ENCODE measurements at regions not wholly inside any gene's neighbourhood (a gene's known extent, or its start where the extent isn't known, plus 50 kb on each side); places are given as distances from the start of the nearest gene placed in this dataset.
"Not testable (repeated sequence)": the region's sequence is repeated elsewhere in the genome, so short reads cannot be mapped to it uniquely, and the experiment has no call there.

DNA sequence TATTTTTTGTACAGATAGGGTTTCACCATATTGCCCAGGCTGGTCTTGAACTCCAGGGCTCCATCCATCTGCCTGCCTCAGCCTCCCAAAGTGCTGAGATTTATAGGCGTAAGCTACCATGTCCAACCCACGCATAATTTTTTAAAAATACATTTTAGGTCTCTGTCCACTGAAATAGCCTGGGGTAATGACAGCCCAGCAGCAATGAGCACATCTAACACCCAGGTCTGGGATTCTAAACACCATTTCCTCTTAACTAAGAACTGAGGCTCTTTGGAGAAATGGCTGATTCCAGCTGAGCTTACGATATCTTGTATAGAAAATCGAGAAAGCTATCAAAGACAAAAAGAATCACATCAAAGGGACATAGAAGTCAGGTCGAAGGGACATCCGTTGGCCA, 245.3 kb downstream of the PARN start:
- no peak for FAIRE-seq
- Histone ChIP-seq H3K9ac (ENCODE audit: low read length in 3 of 3) (no peak overlapping the region), H3K9me3 (ENCODE audit: control insufficient read depth in 2 of 3, insufficient read depth in 1 of 3, low read length in 3 of 3) (no peaks in the 10 kb centered on the region), H3K4me1 (ENCODE audit: control insufficient read depth in 2 of 3, insufficient read depth in 2 of 3, low read depth in 1 of 3, low read length in 3 of 3) (no peaks in the 10 kb centered on the region), H3K36me3 (ENCODE audit: control insufficient read depth in 2 of 3, insufficient read depth in 3 of 3, low read length in 3 of 3) (no peaks in the 10 kb centered on the region), H3K27ac (ENCODE audit: low read depth in 2 of 2, low read length in 2 of 2) (no peak overlapping the region), H3K27me3 (ENCODE audit: control insufficient read depth, insufficient read depth, low read length) (no peaks in the 10 kb centered on the region), H3K4me3 (ENCODE audit: low read length in 3 of 3) (no peak overlapping the region)
- no peak for DNase-seq
- TF ChIP-seq, protein P1, sequence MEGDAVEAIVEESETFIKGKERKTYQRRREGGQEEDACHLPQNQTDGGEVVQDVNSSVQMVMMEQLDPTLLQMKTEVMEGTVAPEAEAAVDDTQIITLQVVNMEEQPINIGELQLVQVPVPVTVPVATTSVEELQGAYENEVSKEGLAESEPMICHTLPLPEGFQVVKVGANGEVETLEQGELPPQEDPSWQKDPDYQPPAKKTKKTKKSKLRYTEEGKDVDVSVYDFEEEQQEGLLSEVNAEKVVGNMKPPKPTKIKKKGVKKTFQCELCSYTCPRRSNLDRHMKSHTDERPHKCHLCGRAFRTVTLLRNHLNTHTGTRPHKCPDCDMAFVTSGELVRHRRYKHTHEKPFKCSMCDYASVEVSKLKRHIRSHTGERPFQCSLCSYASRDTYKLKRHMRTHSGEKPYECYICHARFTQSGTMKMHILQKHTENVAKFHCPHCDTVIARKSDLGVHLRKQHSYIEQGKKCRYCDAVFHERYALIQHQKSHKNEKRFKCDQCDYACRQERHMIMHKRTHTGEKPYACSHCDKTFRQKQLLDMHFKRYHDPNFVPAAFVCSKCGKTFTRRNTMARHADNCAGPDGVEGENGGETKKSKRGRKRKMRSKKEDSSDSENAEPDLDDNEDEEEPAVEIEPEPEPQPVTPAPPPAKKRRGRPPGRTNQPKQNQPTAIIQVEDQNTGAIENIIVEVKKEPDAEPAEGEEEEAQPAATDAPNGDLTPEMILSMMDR (IDR thresholded peaks at IDR 0.05; ENCODE audit: borderline replicate concordance, extremely low read depth, insufficient read depth): no peak
- intact Hi-C loops (cut with DNase I): no loop called here

DNA sequence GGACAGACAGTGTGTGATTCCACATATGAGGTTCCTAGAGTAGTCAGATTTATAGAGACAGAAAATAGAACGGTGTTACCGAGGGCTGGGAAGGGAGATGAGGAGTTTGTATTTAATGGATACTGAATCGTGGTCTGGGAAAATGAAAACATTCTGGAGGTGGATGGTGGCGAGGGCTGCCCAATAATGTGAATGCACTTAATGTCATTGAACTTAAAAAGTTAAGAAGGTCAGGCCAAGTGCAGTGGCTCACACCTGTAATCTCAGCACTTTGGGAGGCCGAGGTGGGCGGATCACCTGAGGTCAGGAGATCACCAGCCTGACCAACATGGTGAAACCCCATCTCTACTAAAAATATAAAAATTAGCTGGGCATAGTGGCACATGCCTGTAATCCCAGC, 246.2 kb downstream of the PARN start:
- FAIRE-seq; H3K4me3 ChIP-seq (ENCODE audit: low read length in 3 of 3); H3K9me3 ChIP-seq (ENCODE audit: control insufficient read depth in 2 of 3, insufficient read depth in 1 of 3, low read length in 3 of 3); intact Hi-C loops (cut with DNase I); H3K27me3 ChIP-seq (ENCODE audit: control insufficient read depth, insufficient read depth, low read length); H3K9ac ChIP-seq (ENCODE audit: low read length in 3 of 3); H3K4me1 ChIP-seq (ENCODE audit: control insufficient read depth in 2 of 3, insufficient read depth in 2 of 3, low read depth in 1 of 3, low read length in 3 of 3); H3K27ac ChIP-seq (ENCODE audit: low read depth in 2 of 2, low read length in 2 of 2); H3K36me3 ChIP-seq (ENCODE audit: control insufficient read depth in 2 of 3, insufficient read depth in 3 of 3, low read length in 3 of 3); DNase-seq: not testable (repeated sequence)

DNA sequence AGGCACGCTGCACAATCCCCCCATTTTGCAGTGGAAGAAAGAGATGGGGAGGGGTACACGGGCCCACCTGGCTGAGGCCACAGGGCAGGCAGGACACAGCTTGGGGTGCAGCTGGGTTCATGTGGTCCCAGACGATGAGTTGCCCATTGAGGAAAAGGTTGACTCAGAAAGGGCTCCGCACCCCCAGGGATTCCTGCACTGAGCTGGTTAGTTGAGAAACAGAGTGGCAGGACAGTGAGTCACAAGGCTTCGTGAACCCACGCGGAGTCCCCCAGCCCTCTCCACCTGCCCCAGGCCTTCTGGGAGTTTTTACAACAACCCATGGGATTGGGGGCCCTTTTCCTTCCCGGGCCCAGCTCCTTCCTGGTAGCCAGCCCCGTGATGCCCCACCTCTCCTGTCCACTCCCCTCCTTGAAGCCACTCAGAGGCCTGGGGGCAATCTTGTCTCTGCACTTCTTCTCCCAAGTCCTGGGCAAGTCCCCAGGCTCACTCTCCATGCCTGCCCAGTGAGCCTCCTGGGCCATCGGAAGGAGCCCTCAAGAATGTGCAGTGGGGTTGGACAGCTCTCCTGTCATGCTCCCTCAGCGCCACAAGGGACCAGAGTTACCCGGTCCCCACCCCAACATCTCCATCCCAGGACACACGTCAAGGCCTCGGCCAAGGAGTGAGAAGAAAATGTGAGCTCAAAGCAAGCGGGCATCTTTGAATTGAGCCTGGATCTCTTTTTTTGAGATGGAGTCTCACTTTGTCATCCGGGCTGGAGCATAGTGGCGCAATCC, 251.2 kb downstream of the PARN start:
- Histone ChIP-seq H3K27me3 (ENCODE audit: control insufficient read depth, insufficient read depth, low read length) (no peaks in the 10 kb centered on the region), H3K4me1 (ENCODE audit: control insufficient read depth in 2 of 3, insufficient read depth in 2 of 3, low read depth in 1 of 3, low read length in 3 of 3) (no peaks in the 10 kb centered on the region), H3K9ac (ENCODE audit: low read length in 3 of 3) (no peak overlapping the region), H3K9me3 (ENCODE audit: control insufficient read depth in 2 of 3, insufficient read depth in 1 of 3, low read length in 3 of 3) (no peaks in the 10 kb centered on the region), H3K36me3 (ENCODE audit: control insufficient read depth in 2 of 3, insufficient read depth in 3 of 3, low read length in 3 of 3) (no peaks in the 10 kb centered on the region), H3K27ac (ENCODE audit: low read depth in 2 of 2, low read length in 2 of 2) (no peak overlapping the region), H3K4me3 (ENCODE audit: low read length in 3 of 3) (no peak overlapping the region)
- intact Hi-C loops (cut with DNase I): no loop called here
- TF ChIP-seq, protein P1 (IDR thresholded peaks at IDR 0.05; ENCODE audit: borderline replicate concordance, extremely low read depth, insufficient read depth): no peak
- DNase-seq: no peak
- no peak for FAIRE-seq

DNA sequence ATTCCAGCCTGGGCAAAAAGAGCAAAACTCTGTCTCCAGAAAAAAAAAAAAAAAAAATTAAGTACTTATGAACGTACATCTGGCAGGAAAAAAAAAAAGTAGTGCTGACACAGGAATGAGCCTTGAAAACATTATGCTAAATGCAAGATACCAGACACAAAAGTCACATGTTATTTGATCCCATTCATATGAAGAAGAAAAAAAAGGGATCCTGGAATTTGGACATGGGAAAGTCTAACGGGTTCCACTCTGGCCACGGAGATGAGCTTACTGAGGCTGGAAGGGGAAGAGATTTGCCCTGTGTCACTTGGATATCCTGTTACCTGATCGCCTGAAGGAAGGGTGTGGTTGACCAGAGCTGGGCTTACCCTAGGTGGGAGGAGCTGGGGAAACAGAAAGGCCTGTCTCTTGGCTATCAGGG, 251.9 kb downstream of the PARN start:
- Histone ChIP-seq H3K9ac (ENCODE audit: low read length in 3 of 3) (no peak overlapping the region), H3K27me3 (ENCODE audit: control insufficient read depth, insufficient read depth, low read length) (no peaks in the 10 kb centered on the region), H3K9me3 (ENCODE audit: control insufficient read depth in 2 of 3, insufficient read depth in 1 of 3, low read length in 3 of 3) (no peaks in the 10 kb centered on the region), H3K27ac (ENCODE audit: low read depth in 2 of 2, low read length in 2 of 2) (no peak overlapping the region), H3K4me3 (ENCODE audit: low read length in 3 of 3) (no peak overlapping the region), H3K4me1 (ENCODE audit: control insufficient read depth in 2 of 3, insufficient read depth in 2 of 3, low read depth in 1 of 3, low read length in 3 of 3) (no peaks in the 10 kb centered on the region), H3K36me3 (ENCODE audit: control insufficient read depth in 2 of 3, insufficient read depth in 3 of 3, low read length in 3 of 3) (no peaks in the 10 kb centered on the region)
- DNase-seq (peak in 2 of 5 donors; percentile 22 to 30), FAIRE-seq (no peak)
- TF ChIP-seq, protein P1 (IDR thresholded peaks at IDR 0.05; ENCODE audit: borderline replicate concordance, extremely low read depth, insufficient read depth): no peak
- intact Hi-C loops (cut with DNase I): no loop called here
